ENCODE measurements at regions not wholly inside any gene's neighbourhood (a gene's known extent, or its start where the extent isn't known, plus 50 kb on each side); places are given as distances from the start of the nearest gene placed in this dataset.

GRCh38 chr1:116205941-116206679, 94.9 kb downstream of the MAB21L3 start:
- H3K79me2 ChIP-seq (ENCODE audit: control insufficient read depth, insufficient read depth, low read length): no peaks in the 10 kb centered on the region
- FAIRE-seq: no peak
- H4K20me1 ChIP-seq (replicated peaks; ENCODE audit: control insufficient read depth, insufficient read depth, low read length): no peaks in the 10 kb centered on the region; the same call in 1 of the 2 replicates
- no TSS peak for BruUV-seq (replicated peaks)
- intact Hi-C loops (cut with micrococcal nuclease) (no loop called here), in situ Hi-C loops (cut with MboI) (no loop called here)
- no peak for DNase-seq (ENCODE audit: extremely low read depth in 1 of 4, low spot score in 3 of 4)
- no peak overlapping the region for H3K9ac ChIP-seq (ENCODE audit: insufficient read depth in 1 of 2, low read depth in 2 of 2, low read length in 2 of 2)
- ChIA-PET POLR2A (no interaction called here), CTCF (ENCODE audit: low intra/inter-chr PET ratio) (no interaction called here)
- H3K27ac ChIP-seq (ENCODE audit: extremely low read depth, low read depth, low read length): no peak overlapping the region
- 3% methylated on average over 3 of the region's 3 CpGs for WGBS (ENCODE audit: insufficient coverage, low coverage, missing lambda C conversion rate)
- H3K27me3 ChIP-seq (ENCODE audit: control insufficient read depth in 2 of 2, insufficient read depth in 2 of 2, low read length in 2 of 2): peaks cover 6 to 14% of the 10 kb centered on the region in 2 experiments
- no peak overlapping the region for H3K4me3 ChIP-seq
- no peak for TF ChIP-seq NR2C2 (CRISPR knock-in tag; IDR thresholded peaks at IDR 0.05)
- no peak for TF ChIP-seq NR2C2 (tag; IDR thresholded peaks at IDR 0.05)
- TF ChIP-seq, protein P1, sequence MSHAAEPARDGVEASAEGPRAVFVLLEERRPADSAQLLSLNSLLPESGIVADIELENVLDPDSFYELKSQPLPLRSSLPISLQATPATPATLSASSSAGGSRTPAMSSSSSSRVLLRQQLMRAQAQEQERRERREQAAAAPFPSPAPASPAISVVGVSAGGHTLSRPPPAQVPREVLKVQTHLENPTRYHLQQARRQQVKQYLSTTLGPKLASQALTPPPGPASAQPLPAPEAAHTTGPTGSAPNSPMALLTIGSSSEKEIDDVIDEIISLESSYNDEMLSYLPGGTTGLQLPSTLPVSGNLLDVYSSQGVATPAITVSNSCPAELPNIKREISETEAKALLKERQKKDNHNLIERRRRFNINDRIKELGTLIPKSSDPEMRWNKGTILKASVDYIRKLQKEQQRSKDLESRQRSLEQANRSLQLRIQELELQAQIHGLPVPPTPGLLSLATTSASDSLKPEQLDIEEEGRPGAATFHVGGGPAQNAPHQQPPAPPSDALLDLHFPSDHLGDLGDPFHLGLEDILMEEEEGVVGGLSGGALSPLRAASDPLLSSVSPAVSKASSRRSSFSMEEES (CRISPR knock-in tag; IDR thresholded peaks at IDR 0.05): peak; percentile 73
- TF ChIP-seq, protein P2, sequence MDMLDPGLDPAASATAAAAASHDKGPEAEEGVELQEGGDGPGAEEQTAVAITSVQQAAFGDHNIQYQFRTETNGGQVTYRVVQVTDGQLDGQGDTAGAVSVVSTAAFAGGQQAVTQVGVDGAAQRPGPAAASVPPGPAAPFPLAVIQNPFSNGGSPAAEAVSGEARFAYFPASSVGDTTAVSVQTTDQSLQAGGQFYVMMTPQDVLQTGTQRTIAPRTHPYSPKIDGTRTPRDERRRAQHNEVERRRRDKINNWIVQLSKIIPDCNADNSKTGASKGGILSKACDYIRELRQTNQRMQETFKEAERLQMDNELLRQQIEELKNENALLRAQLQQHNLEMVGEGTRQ (CRISPR knock-in tag; IDR thresholded peaks at IDR 0.05): peak; percentile 73
- TF ChIP-seq FOXA3 (CRISPR knock-in tag; conservative IDR thresholded peaks at IDR 0.05 in 1 of 2, IDR thresholded peaks at IDR 0.05 in 1 of 2): peak in 1 of 2 experiments; percentile 79; a peak in 2 of 4 replicates
- peak; percentile 61 for TF ChIP-seq RAD51 (IDR thresholded peaks at IDR 0.05; ENCODE audit: borderline replicate concordance, low read depth)
- TF ChIP-seq, protein P3, sequence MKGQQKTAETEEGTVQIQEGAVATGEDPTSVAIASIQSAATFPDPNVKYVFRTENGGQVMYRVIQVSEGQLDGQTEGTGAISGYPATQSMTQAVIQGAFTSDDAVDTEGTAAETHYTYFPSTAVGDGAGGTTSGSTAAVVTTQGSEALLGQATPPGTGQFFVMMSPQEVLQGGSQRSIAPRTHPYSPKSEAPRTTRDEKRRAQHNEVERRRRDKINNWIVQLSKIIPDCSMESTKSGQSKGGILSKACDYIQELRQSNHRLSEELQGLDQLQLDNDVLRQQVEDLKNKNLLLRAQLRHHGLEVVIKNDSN (CRISPR knock-in tag; IDR thresholded peaks at IDR 0.05): peak; percentile 17; the same call in 1 of the 2 replicates
- no peak for TF ChIP-seq EGR1 (conservative IDR thresholded peaks at IDR 0.05)
- no peaks in the 10 kb centered on the region for H3K9me1 ChIP-seq (ENCODE audit: control insufficient read depth, insufficient read depth, low read length)
- no peaks in the 10 kb centered on the region for H3K36me3 ChIP-seq (ENCODE audit: control insufficient read depth, insufficient read depth, low read length)
- no peaks in the 10 kb centered on the region for H3K9me3 ChIP-seq (replicated peaks; ENCODE audit: control insufficient read depth, insufficient read depth, low read depth, low read length)
- H3K4me2 ChIP-seq (ENCODE audit: insufficient read depth, low read length): no peak overlapping the region
- no peaks in the 10 kb centered on the region for H3K4me1 ChIP-seq (replicated peaks in 1 of 2; ENCODE audit: control insufficient read depth in 2 of 2, insufficient read depth in 2 of 2, low read length in 2 of 2)
- H2AFZ ChIP-seq (ENCODE audit: low read depth, low read length): no peak overlapping the region
- no peak for ATAC-seq

Measured in K562 (cell line).